Umbilical cord (tissue), 1 donor: ENCODE measurements at regions not wholly inside any gene's neighbourhood (a gene's known extent, or its start where the extent isn't known, plus 50 kb on each side); places are given as distances from the start of the nearest gene placed in this dataset.
"Not testable (repeated sequence)": the region's sequence is repeated elsewhere in the genome, so short reads cannot be mapped to it uniquely, and the experiment has no call there.

ENCODE experiments used
- DNase-seq: peaks from one replicate; pipeline ENCODE4 v3.0.0-alpha.2; 2015; ENCODE audit warnings: low spot score

DNA sequence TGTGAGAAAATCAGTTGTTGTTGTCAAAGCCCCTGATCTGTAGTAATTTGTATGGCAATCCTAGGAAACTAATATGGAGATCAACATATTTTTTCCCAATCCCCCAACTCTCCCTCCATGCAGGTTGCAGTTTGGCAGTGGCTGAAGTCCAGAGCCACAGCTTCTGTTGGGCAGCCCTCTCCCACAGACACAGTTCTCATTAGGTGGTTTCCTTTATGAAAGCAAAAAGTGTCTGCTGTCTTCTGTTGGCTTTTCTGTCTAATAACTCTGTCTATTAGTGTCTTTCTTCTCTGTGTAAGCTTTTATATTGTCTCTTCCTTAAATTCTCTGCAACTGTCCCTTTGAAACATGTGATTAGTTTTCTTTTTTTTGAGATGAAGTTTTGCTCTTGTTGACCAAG lies 914.3 kb upstream of the NCAM2 start:
- DNase-seq: no peak

GRCh38 chr21:20086508-20086907 lies 911.7 kb upstream of the NCAM2 start:
- no peak for DNase-seq

GRCh38 chr21:20106368-20106767 lies 891.8 kb upstream of the NCAM2 start:
- DNase-seq: no peak

- DNase-seq: no peak
Measured at GRCh38 chr21:20108016-20108415, 890.2 kb upstream of the NCAM2 start.

DNA sequence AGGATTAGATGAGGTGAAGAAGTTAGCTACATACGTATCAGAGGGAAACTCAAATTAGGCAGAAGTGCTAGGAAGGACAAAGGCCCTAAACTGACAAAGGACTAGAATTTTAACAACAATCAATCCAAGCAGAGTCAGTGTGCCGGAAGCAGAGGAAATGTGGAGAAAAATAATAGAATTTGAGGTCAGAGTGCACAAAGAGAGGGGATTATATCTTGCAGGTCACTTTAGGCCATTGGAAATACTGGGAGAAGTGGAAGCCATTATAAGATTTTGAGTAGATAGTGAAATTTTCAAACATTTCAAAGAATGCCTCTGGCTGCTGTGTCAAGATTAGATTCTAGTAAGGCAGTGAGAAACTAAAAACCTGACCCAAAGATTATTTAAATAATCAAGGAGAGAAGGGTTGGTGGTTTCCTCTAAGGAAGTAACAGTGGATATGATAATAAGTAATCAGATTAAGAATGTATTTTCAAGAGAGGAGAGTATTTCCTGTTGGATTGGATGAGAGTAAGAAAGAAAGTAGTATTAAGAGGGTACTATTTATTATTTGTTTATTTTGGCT lies 889.2 kb upstream of the NCAM2 start:
- no peak for DNase-seq

- no peak for DNase-seq
Measured at GRCh38 chr21:20110368-20110767, 887.8 kb upstream of the NCAM2 start.

GRCh38 chr21:20151741-20152140 lies 846.5 kb upstream of the NCAM2 start:
- no peak for DNase-seq

DNA sequence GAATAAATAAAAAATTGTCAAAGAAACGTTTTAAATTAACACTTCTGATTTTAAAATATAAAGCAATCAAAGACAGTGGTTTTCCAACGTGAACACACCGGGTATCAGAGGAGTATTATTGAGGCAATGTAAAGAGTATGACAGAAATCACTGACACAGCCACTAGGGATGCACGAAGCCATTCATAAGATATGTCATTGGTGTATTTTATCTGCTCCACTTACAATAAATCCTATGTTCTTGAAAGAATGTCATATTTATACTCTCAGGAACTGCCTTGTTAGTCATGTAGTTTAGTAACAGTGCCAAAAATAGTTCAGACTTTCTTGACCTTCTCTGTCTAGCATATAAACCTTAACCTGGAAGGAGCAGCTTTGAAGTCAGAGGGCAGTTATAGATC lies 835.0 kb upstream of the NCAM2 start:
- DNase-seq: no peak

DNA sequence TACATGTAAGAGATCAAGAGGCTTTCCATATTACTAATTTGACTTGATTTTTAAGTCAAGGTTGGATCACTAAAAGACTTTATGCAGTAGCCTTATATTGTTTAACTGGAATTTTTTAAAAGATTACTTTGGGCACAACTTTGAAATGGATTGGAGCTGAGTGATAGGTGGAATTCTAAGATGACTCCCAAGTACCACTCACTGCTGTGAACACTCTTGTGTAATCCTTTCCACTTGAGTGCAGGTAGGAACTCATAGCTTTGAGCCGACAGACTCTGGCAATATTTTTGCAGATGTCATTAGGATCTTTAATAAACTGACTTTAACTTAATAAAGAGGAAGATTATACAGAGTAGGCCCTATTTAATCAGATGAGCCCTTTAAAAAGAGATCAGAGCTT lies 831.1 kb upstream of the NCAM2 start:
- no peak for DNase-seq

DNA sequence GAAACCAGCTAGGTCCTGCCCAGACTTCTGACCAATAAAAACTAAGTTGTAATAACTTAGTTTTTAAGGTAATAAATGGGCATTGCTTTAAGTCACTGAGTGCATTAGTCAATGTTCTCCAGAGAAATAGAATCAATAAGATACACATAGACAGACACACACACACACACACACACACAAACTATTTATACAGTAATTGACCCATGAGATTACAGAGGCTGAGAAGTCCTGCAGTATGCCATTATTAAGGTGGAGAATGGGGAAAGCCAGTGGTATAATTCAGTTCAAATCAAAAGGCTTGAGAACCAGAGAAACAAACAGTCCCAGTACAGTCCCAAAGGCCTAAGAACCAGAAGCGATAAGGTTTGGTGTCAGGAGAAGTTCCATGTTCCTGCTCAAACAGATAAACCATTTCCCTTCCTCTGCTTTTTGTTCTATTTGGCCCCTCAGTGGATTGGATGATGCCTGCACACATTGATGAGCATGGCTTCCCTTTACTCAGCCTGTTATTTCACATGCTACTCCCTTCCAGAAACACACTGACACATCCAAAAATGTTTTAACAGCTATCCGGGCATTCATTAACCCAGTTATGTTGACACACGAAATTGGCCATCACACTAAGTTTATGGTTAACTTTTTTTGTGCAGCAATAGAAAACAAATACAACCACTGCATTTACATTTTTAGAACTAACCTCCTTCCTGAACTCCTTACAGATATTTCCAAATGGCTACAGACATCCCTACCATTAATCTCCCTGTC lies 828.2 kb upstream of the NCAM2 start:
- no peak for DNase-seq

DNA sequence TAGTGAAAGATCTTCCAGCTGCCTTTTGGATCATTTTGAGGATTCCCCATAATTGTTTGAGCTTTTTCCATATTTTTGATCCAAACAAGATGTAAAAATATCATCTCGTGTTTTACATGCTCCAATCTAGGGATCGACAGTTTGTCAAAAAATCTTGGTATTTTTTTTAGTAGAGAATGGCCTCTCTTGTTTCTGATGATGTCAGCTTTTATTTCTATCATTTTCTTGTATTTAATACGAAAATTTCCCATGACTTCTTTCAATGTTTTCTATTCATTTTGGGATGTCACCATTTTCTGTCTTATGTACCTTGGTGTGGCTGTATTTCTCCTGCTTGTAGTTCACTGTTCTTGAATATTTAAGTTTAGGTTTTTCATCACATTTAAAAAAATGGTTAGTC lies 812.0 kb upstream of the NCAM2 start:
- DNase-seq: no peak

DNA sequence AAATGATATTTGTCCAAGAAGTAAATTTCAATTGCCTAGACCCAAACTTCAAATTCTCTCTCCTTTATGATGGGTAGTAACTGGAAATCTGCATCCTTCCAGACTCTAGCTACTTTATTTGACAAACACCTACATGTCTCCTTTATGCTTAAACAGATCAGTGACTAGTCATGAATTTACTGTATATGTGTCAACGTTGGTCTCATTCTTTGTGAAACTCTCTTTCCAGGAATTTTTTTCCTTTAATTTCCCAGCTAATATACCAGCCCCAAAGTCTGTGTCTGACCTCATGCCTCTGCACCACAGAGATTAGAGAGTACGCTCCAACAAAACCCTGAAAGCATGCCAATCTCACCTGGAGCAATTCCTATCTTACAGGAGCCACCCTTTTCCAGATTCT lies 811.2 kb upstream of the NCAM2 start:
- DNase-seq: no peak

GRCh38 chr21:20201323-20201722 lies 796.9 kb upstream of the NCAM2 start:
- not testable (repeated sequence) for DNase-seq

DNA sequence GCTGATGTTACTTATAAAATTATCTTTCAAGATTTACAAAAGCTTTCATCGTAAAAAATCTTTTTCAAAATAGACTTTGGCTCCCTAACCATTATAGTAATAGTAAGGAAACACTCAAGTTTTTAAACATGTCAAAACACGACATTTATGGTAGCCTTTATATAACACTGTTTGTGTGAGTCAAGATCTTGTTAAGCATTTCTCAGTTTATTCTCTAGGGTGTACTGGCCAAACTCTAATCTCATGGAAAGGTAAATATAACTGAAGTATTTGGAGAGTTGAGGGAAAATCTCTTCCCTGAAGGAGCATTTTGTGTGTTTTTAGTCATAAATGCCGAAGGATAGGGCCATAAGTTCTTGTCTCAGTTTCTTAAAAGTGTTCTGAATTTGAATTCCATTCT lies 790.9 kb upstream of the NCAM2 start:
- DNase-seq: no peak

DNA sequence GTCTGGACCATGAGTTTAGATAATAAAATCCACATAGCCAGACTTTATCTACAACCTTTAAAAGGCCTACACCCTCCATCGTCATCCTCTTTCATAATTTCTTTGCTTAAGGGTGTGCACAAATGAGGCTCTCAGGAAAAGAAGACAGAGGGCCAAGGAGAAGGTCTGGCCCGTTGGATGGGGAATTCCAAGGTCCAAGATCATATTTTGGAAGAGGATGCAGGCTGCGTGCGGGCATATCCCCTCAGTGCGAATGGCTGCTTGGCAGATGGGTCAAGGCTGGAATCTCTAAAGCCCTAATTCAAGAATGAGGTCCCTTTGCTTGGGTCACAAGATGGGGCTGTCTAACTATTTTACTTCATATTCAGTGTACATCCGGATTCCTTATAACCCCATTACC lies 782.2 kb upstream of the NCAM2 start:
- no peak for DNase-seq

GRCh38 chr21:20220586-20220985 lies 777.6 kb upstream of the NCAM2 start:
- no peak for DNase-seq

DNA sequence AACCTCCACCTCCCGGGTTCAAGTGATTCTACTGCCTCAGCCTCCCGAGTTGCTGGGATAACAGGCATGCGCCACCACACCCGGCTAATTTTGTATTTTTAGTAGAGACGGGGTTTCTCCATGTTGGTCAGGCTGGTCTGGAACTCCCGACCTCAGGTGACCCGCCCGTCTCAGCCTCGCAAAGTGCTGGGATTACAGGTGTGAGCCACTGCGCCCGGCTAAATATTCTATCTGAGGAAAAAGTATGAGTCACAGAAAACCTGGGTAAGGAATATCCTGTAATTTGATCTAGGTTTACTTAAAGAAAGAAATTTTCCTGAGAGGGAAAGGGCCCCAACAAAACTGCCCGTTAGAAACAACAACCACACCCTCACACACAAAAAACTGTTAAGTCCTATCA lies 776.2 kb upstream of the NCAM2 start:
- DNase-seq: not testable (repeated sequence)

- DNase-seq: not testable (repeated sequence)
Measured at GRCh38 chr21:20236649-20237048, 761.6 kb upstream of the NCAM2 start.

- no peak for DNase-seq
Measured at GRCh38 chr21:20249401-20249800, 748.8 kb upstream of the NCAM2 start.

DNA sequence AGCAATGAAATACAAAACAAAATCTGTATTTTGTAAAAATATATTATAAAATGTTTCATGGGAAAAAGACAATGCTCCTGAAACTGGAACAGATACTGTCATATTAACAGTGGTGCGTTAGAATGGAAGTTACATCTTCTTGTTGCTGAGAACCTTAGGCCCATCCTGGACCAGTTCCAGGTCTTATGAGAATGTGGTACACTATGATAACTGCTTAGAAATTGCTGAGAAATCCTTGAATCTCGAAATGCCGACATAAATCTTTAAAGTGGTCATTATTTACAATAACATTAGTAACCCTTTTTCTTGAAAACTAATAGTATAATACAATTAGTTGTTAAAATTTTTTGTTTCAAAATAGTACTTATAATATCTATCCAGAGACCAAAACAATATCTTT lies 747.9 kb upstream of the NCAM2 start:
- no peak for DNase-seq

- DNase-seq: no peak
Measured at GRCh38 chr21:20253261-20253660, 744.9 kb upstream of the NCAM2 start.

GRCh38 chr21:20254964-20255363 lies 743.2 kb upstream of the NCAM2 start:
- no peak for DNase-seq

DNA sequence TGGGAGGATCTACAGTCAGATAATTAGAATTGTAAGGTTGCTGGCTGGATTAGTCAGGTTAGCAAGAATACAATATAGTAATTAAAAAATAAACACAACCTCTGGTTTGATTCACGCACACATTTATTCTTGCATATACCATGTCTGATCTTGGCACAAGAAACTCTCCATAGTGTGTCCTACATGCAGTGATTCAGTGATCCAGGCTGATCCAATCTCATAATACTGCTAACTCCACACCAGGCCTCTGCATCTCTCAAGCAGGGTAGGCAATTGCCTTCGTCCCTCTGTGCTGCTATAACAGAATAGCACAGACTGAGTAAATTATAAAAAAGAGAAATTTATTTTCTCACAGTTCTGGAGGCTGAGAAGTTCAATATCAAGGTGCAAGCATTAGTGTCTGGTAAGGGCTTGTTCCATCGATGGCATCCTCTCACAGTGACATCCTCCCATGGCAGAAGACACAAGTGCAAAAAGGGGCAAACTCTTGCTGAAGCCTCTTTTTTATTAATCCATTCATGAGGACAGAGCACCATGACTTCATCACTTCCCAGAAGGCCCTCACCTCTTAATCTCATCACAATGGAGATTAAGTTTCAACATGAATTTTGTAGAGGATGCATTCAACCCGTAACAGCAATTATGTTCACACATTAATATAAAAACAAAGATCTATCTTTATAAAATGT lies 741.0 kb upstream of the NCAM2 start:
- DNase-seq: no peak
